ENCODE measurements at regions not wholly inside any gene's neighbourhood (a gene's known extent, or its start where the extent isn't known, plus 50 kb on each side); places are given as distances from the start of the nearest gene placed in this dataset.
"Not testable (repeated sequence)": the region's sequence is repeated elsewhere in the genome, so short reads cannot be mapped to it uniquely, and the experiment has no call there.

GRCh38 chr2:215260097-215260677, 51.7 kb upstream of the ATIC start:
- Histone ChIP-seq H3K27ac (ENCODE audit: low read depth, low read length) (no peak overlapping the region), H3K9me3 (ENCODE audit: insufficient read depth, low read depth, low read length) (no peaks in the 10 kb centered on the region), H3K36me3 (ENCODE audit: insufficient read depth, low read length) (no peaks in the 10 kb centered on the region), H3K4me1 (ENCODE audit: insufficient read depth, low read length) (no peaks in the 10 kb centered on the region), H3K27me3 (ENCODE audit: insufficient read depth, low read length) (no peaks in the 10 kb centered on the region), H3K4me3 (ENCODE audit: low read length) (no peak overlapping the region), H3K9ac (ENCODE audit: low read depth, low read length) (no peak overlapping the region)
- 89% methylated on average over 2 of the region's 4 CpGs for WGBS

- no peak overlapping the region for H3K27ac ChIP-seq (ENCODE audit: low read depth, low read length)
- no peaks in the 10 kb centered on the region for H3K4me1 ChIP-seq (ENCODE audit: insufficient read depth, low read length)
- H3K9ac ChIP-seq (ENCODE audit: low read depth, low read length): no peak overlapping the region
- H3K4me3 ChIP-seq (ENCODE audit: low read length): no peak overlapping the region
- H3K27me3 ChIP-seq (ENCODE audit: insufficient read depth, low read length): no peaks in the 10 kb centered on the region
- WGBS: 100% methylated on average over 2 of the region's 2 CpGs
- no peaks in the 10 kb centered on the region for H3K36me3 ChIP-seq (ENCODE audit: insufficient read depth, low read length)
- H3K9me3 ChIP-seq (ENCODE audit: insufficient read depth, low read depth, low read length): peaks cover 7% of the 10 kb centered on the region; the same call in 1 of the 2 replicates
These were observed 62.4 kb upstream of the ATIC start for GRCh38 chr2:215249501-215249900.

GRCh38 chr2:215245919-215246318, 65.9 kb upstream of the ATIC start:
- not testable (repeated sequence) for H3K9me3 ChIP-seq (ENCODE audit: insufficient read depth, low read depth, low read length); H3K4me3 ChIP-seq (ENCODE audit: low read length); H3K27ac ChIP-seq (ENCODE audit: low read depth, low read length); H3K27me3 ChIP-seq (ENCODE audit: insufficient read depth, low read length); H3K36me3 ChIP-seq (ENCODE audit: insufficient read depth, low read length); H3K9ac ChIP-seq (ENCODE audit: low read depth, low read length); H3K4me1 ChIP-seq (ENCODE audit: insufficient read depth, low read length)
- 93% methylated on average over 18 of the region's 20 CpGs for WGBS

GRCh38 chr2:215241791-215242305, 70.0 kb upstream of the ATIC start:
- Histone ChIP-seq H3K4me3 (ENCODE audit: low read length) (no peak overlapping the region), H3K9ac (ENCODE audit: low read depth, low read length) (no peak overlapping the region), H3K36me3 (ENCODE audit: insufficient read depth, low read length) (no peaks in the 10 kb centered on the region), H3K9me3 (ENCODE audit: insufficient read depth, low read depth, low read length) (no peaks in the 10 kb centered on the region), H3K27me3 (ENCODE audit: insufficient read depth, low read length) (no peaks in the 10 kb centered on the region), H3K27ac (ENCODE audit: low read depth, low read length) (no peak overlapping the region), H3K4me1 (ENCODE audit: insufficient read depth, low read length) (no peaks in the 10 kb centered on the region)
- WGBS: 81% methylated on average over 7 of the region's 7 CpGs

- Histone ChIP-seq H3K27me3 (ENCODE audit: insufficient read depth, low read length) (no peaks in the 10 kb centered on the region), H3K27ac (ENCODE audit: low read depth, low read length) (no peak overlapping the region), H3K4me1 (ENCODE audit: insufficient read depth, low read length) (no peaks in the 10 kb centered on the region), H3K4me3 (ENCODE audit: low read length) (no peak overlapping the region), H3K36me3 (ENCODE audit: insufficient read depth, low read length) (no peaks in the 10 kb centered on the region), H3K9me3 (ENCODE audit: insufficient read depth, low read depth, low read length) (no peaks in the 10 kb centered on the region), H3K9ac (ENCODE audit: low read depth, low read length) (no peak overlapping the region)
- 72% methylated on average over 2 of the region's 3 CpGs for WGBS
These were observed 73.3 kb upstream of the ATIC start for GRCh38 chr2:215238485-215239098.

GRCh38 chr2:215236131-215236530, 75.7 kb upstream of the ATIC start:
- WGBS: 91% methylated on average over 10 of the region's 10 CpGs
- H3K9me3 ChIP-seq (ENCODE audit: insufficient read depth, low read depth, low read length): no peaks in the 10 kb centered on the region

GRCh38 chr2:215220221-215220620, 81.8 kb upstream of the ABCA12 start:
- WGBS: 94% methylated on average over 19 of the region's 19 CpGs

More at GRCh38 chr2:215236131-215236530, 75.7 kb upstream of the ATIC start:
- Histone ChIP-seq H3K36me3 (ENCODE audit: insufficient read depth, low read length) (no peaks in the 10 kb centered on the region), H3K4me1 (ENCODE audit: insufficient read depth, low read length) (no peaks in the 10 kb centered on the region), H3K27me3 (ENCODE audit: insufficient read depth, low read length) (no peaks in the 10 kb centered on the region), H3K27ac (ENCODE audit: low read depth, low read length) (no peak overlapping the region), H3K9ac (ENCODE audit: low read depth, low read length) (no peak overlapping the region), H3K4me3 (ENCODE audit: low read length) (no peak overlapping the region)

GRCh38 chr2:215218587-215219577, 80.5 kb upstream of the ABCA12 start:
- Histone ChIP-seq H3K4me1 (ENCODE audit: insufficient read depth, low read length) (no peaks in the 10 kb centered on the region), H3K4me3 (ENCODE audit: low read length) (no peak overlapping the region), H3K27me3 (ENCODE audit: insufficient read depth, low read length) (peaks cover 36% of the 10 kb centered on the region), H3K27ac (ENCODE audit: low read depth, low read length) (no peak overlapping the region), H3K9ac (ENCODE audit: low read depth, low read length) (no peak overlapping the region), H3K36me3 (ENCODE audit: insufficient read depth, low read length) (no peaks in the 10 kb centered on the region), H3K9me3 (ENCODE audit: insufficient read depth, low read depth, low read length) (peaks cover 12% of the 10 kb centered on the region; the same call in 1 of the 2 replicates)
- WGBS: 93% methylated on average over 31 of the region's 32 CpGs

More at GRCh38 chr2:215220221-215220620, 81.8 kb upstream of the ABCA12 start:
- H3K9me3 ChIP-seq (ENCODE audit: insufficient read depth, low read depth, low read length); H3K27ac ChIP-seq (ENCODE audit: low read depth, low read length); H3K9ac ChIP-seq (ENCODE audit: low read depth, low read length); H3K4me1 ChIP-seq (ENCODE audit: insufficient read depth, low read length); H3K36me3 ChIP-seq (ENCODE audit: insufficient read depth, low read length); H3K4me3 ChIP-seq (ENCODE audit: low read length): not testable (repeated sequence)
- H3K27me3 ChIP-seq (ENCODE audit: insufficient read depth, low read length): peaks cover 23% of the 10 kb centered on the region

- H3K9ac ChIP-seq (ENCODE audit: low read depth, low read length): no peak overlapping the region
- H3K4me3 ChIP-seq (ENCODE audit: low read length): no peak overlapping the region
- H3K9me3 ChIP-seq (ENCODE audit: insufficient read depth, low read depth, low read length): peaks cover 26% of the 10 kb centered on the region
- H3K27ac ChIP-seq (ENCODE audit: low read depth, low read length): no peak overlapping the region
- WGBS: 44% methylated on average over 2 of the region's 2 CpGs
- H3K4me1 ChIP-seq (ENCODE audit: insufficient read depth, low read length): no peaks in the 10 kb centered on the region
- H3K27me3 ChIP-seq (ENCODE audit: insufficient read depth, low read length): peaks cover 42% of the 10 kb centered on the region
- no peaks in the 10 kb centered on the region for H3K36me3 ChIP-seq (ENCODE audit: insufficient read depth, low read length)
These were observed 78.4 kb upstream of the ABCA12 start for GRCh38 chr2:215216806-215217205.

GRCh38 chr2:215215637-215216036, 77.2 kb upstream of the ABCA12 start:
- Histone ChIP-seq H3K9ac (ENCODE audit: low read depth, low read length) (no peak overlapping the region), H3K27me3 (ENCODE audit: insufficient read depth, low read length) (peaks cover 42% of the 10 kb centered on the region), H3K36me3 (ENCODE audit: insufficient read depth, low read length) (no peaks in the 10 kb centered on the region), H3K4me3 (ENCODE audit: low read length) (no peak overlapping the region), H3K9me3 (ENCODE audit: insufficient read depth, low read depth, low read length) (peaks cover 37% of the 10 kb centered on the region), H3K4me1 (ENCODE audit: insufficient read depth, low read length) (no peaks in the 10 kb centered on the region), H3K27ac (ENCODE audit: low read depth, low read length) (no peak overlapping the region)
- WGBS: no CpG with 5 or more reads among the region's 2 CpGs

- Histone ChIP-seq H3K4me1 (ENCODE audit: insufficient read depth, low read length) (no peaks in the 10 kb centered on the region), H3K36me3 (ENCODE audit: insufficient read depth, low read length) (no peaks in the 10 kb centered on the region), H3K9me3 (ENCODE audit: insufficient read depth, low read depth, low read length) (peaks cover 68% of the 10 kb centered on the region), H3K27me3 (ENCODE audit: insufficient read depth, low read length) (peaks cover 17% of the 10 kb centered on the region), H3K4me3 (ENCODE audit: low read length) (no peak overlapping the region), H3K27ac (ENCODE audit: low read depth, low read length) (no peak overlapping the region), H3K9ac (ENCODE audit: low read depth, low read length) (no peak overlapping the region)
- WGBS: 0% methylated on average over 1 of the region's 3 CpGs
These were observed 71.7 kb upstream of the ABCA12 start for GRCh38 chr2:215210082-215210481.

Data from HUES64 (cell line).